DND-41 (cell line): ENCODE measurements at regions not wholly inside any gene's neighbourhood (a gene's known extent, or its start where the extent isn't known, plus 50 kb on each side); places are given as distances from the start of the nearest gene placed in this dataset.
"Not testable (repeated sequence)": the region's sequence is repeated elsewhere in the genome, so short reads cannot be mapped to it uniquely, and the experiment has no call there.

ENCODE experiments used
- ATAC-seq: fragments of 200-7000 bp; cut with Tn5 transposase; 3 replicates; pipeline ENCODE4 v1.9.1; 2021; ENCODE audit warnings: low read depth; ENCODE audit not compliant: insufficient read depth
- DNase-seq: peaks from one replicate; pipeline ENCODE4 v3.0.0-alpha.2; 2020
- H2AFZ ChIP-seq: 2 replicates; pipeline ENCODE4 v1.6.0; 2012; ENCODE audit warnings: low read depth, low read length
- H3K27ac ChIP-seq: 2 replicates; pipeline ENCODE4 v1.5.1; 2012; ENCODE audit warnings: low read length, inconsistent platforms
- H3K27me3 ChIP-seq: fragments of 200-600 bp; sonication (generic); 2 replicates; pipeline ENCODE4 v1.6.0; 2012; ENCODE audit warnings: low read length, mild to moderate bottlenecking, inconsistent platforms; ENCODE audit not compliant: insufficient read depth, poor library complexity
- H3K36me3 ChIP-seq: 2 replicates; pipeline ENCODE4 v1.5.1; 2012; ENCODE audit warnings: low read length, inconsistent platforms; ENCODE audit not compliant: insufficient read depth
- H3K4me1 ChIP-seq: 2 replicates; pipeline ENCODE4 v1.5.1; 2012; ENCODE audit warnings: mild to moderate bottlenecking, low read length; ENCODE audit not compliant: insufficient read depth
- H3K4me2 ChIP-seq: 2 replicates; pipeline ENCODE4 v1.6.0; 2012; ENCODE audit warnings: mild to moderate bottlenecking, moderate library complexity, low read length, inconsistent platforms; ENCODE audit not compliant: insufficient read depth
- H3K4me3 ChIP-seq, 2 experiments: fragments of 200-600 bp in 1 of 2; shearing (Covaris generic) in 1 of 2; 2 replicates each; pipeline ENCODE4 v1.5.1; 2012 to 2016; ENCODE audit warnings: inconsistent platforms in 2 of 2, low read length in 2 of 2, mild to moderate bottlenecking in 2 of 2, low read depth in 1 of 2, moderate library complexity in 1 of 2
- H3K79me2 ChIP-seq: 2 replicates; pipeline ENCODE4 v1.6.0; 2012; ENCODE audit warnings: low read length, inconsistent platforms; ENCODE audit not compliant: insufficient read depth
- H3K9ac ChIP-seq: 2 replicates; pipeline ENCODE4 v1.6.0; 2012; ENCODE audit warnings: low read depth, mild to moderate bottlenecking, inconsistent platforms, low read length, moderate library complexity
- H3K9me3 ChIP-seq: 2 replicates; pipeline ENCODE4 v1.5.1; 2012; ENCODE audit warnings: low read length, moderate library complexity, mild to moderate bottlenecking, inconsistent platforms; ENCODE audit not compliant: insufficient read depth, severe bottlenecking
- H4K20me1 ChIP-seq: 2 replicates; pipeline ENCODE4 v1.6.0; 2012; ENCODE audit warnings: low read length; ENCODE audit not compliant: insufficient read depth
- CTCF ChIP-seq: IDR thresholded peaks from 2 replicates; pipeline ENCODE4 v1.5.1; 2012; ENCODE audit warnings: borderline replicate concordance, low read length, moderate library complexity, mild to moderate bottlenecking; ENCODE audit not compliant: poor library complexity, severe bottlenecking; ENCODE audit errors: extremely low read depth
- EZH2 ChIP-seq: IDR thresholded peaks from 3 replicates; pipeline ENCODE4 v1.6.1; 2012; ENCODE audit warnings: borderline replicate concordance, low read depth, mild to moderate bottlenecking, moderate library complexity, low read length, inconsistent platforms; ENCODE audit not compliant: severe bottlenecking

GRCh38 chr5:125083981-125084380 lies 337.5 kb upstream of the ZNF608 start:
- no peaks in the 10 kb centered on the region for H3K27me3 ChIP-seq
- H3K4me1 ChIP-seq: no peaks in the 10 kb centered on the region
- H3K9me3 ChIP-seq: peaks cover 3% of the 10 kb centered on the region
- H3K27ac ChIP-seq: no peak overlapping the region
- H3K4me2 ChIP-seq: no peak overlapping the region
- no peaks in the 10 kb centered on the region for H3K79me2 ChIP-seq
- H3K9ac ChIP-seq: no peak overlapping the region
- no peak for TF ChIP-seq EZH2
- TF ChIP-seq CTCF: no peak
- H3K4me3 ChIP-seq: no peak overlapping the region
- ATAC-seq (no peak), DNase-seq (no peak)
- no peaks in the 10 kb centered on the region for H3K36me3 ChIP-seq
- H4K20me1 ChIP-seq: no peaks in the 10 kb centered on the region
- H2AFZ ChIP-seq: no peak overlapping the region

GRCh38 chr5:125085797-125086505 lies 339.5 kb upstream of the ZNF608 start:
- Histone ChIP-seq H3K79me2 (no peaks in the 10 kb centered on the region), H3K36me3 (no peaks in the 10 kb centered on the region), H4K20me1 (no peaks in the 10 kb centered on the region), H3K4me2 (no peak overlapping the region), H3K4me3 (no peak overlapping the region), H2AFZ (no peak overlapping the region), H3K4me1 (no peaks in the 10 kb centered on the region), H3K9me3 (peaks cover 3% of the 10 kb centered on the region), H3K9ac (no peak overlapping the region), H3K27ac (no peak overlapping the region), H3K27me3 (no peaks in the 10 kb centered on the region)
- no peak for ATAC-seq
- TF ChIP-seq CTCF: no peak
- TF ChIP-seq EZH2: no peak
- no peak for DNase-seq

- no peaks in the 10 kb centered on the region for H3K36me3 ChIP-seq
- no peak overlapping the region for H3K4me2 ChIP-seq
- DNase-seq: no peak
- H4K20me1 ChIP-seq: no peaks in the 10 kb centered on the region
- no peaks in the 10 kb centered on the region for H3K27me3 ChIP-seq
- H3K9ac ChIP-seq: no peak overlapping the region
- H3K9me3 ChIP-seq: peaks cover 3% of the 10 kb centered on the region
- no peak for ATAC-seq
- H3K79me2 ChIP-seq: no peaks in the 10 kb centered on the region
- no peak overlapping the region for H3K4me3 ChIP-seq
- H3K27ac ChIP-seq: no peak overlapping the region
- H3K4me1 ChIP-seq: no peaks in the 10 kb centered on the region
- TF ChIP-seq CTCF (no peak), EZH2 (no peak)
- no peak overlapping the region for H2AFZ ChIP-seq
Observed at GRCh38 chr5:125088522-125089105, 342.2 kb upstream of the ZNF608 start.

GRCh38 chr5:125092138-125092537 lies 345.7 kb upstream of the ZNF608 start:
- not testable (repeated sequence) for H2AFZ ChIP-seq, H3K36me3 ChIP-seq, H3K27me3 ChIP-seq, H3K4me2 ChIP-seq, H3K9ac ChIP-seq, H3K4me1 ChIP-seq, DNase-seq, H3K4me3 ChIP-seq, H3K79me2 ChIP-seq, H3K27ac ChIP-seq, H4K20me1 ChIP-seq, ATAC-seq
- H3K9me3 ChIP-seq: peaks cover 12% of the 10 kb centered on the region
